ENCODE measurements at regions not wholly inside any gene's neighbourhood (a gene's known extent, or its start where the extent isn't known, plus 50 kb on each side); places are given as distances from the start of the nearest gene placed in this dataset.

DNA sequence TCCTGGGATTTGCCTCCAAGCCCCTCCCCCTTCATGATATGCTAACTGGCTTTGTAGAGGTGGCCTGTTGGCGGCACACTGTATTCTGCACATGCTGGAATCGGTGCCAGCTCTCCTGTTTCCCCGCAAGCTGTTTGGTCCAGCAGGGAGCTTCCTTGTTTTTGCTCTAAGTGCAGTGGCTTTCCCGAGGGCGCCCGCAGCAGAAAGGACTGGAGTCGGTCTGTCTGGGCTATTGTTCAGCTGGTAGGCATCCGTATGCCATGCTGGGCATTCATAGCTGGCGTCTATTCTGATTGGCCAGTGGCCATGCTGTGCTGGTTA lies 88.9 kb upstream of the MED13L start:
- WGBS, 3 donors: 28 to 64% (median 29%) methylated on average over 9 of the region's 9 CpGs
- FAIRE-seq: no peak
- Histone ChIP-seq H3K27me3 (ENCODE audit: control insufficient read depth in 3 of 3, insufficient read depth in 3 of 3, low read length in 3 of 3) (no peaks in the 10 kb centered on the region), H3K36me3 (ENCODE audit: control insufficient read depth in 3 of 3, insufficient read depth in 2 of 3, low read depth in 1 of 3, low read length in 3 of 3) (no peaks in the 10 kb centered on the region), H3K4me1 (ENCODE audit: control insufficient read depth in 3 of 3, insufficient read depth in 2 of 3, low read depth in 1 of 3, low read length in 2 of 3) (peaks cover 3 to 17% (median 4%) of the 10 kb centered on the region in 3 donors), H3K4me3 (ENCODE audit: low read depth in 1 of 3, low read length in 3 of 3) (no peak overlapping the region), H3K9me3 (ENCODE audit: control insufficient read depth in 2 of 2, insufficient read depth in 1 of 2, low read depth in 1 of 2, low read length in 1 of 2) (peaks cover 0 to 6% of the 10 kb centered on the region in 2 donors), H3K27ac (ENCODE audit: low read depth in 1 of 3, low read length in 2 of 3) (no peak overlapping the region)
- peak in 1 of 2 donors; percentile 63 for DNase-seq

DNA sequence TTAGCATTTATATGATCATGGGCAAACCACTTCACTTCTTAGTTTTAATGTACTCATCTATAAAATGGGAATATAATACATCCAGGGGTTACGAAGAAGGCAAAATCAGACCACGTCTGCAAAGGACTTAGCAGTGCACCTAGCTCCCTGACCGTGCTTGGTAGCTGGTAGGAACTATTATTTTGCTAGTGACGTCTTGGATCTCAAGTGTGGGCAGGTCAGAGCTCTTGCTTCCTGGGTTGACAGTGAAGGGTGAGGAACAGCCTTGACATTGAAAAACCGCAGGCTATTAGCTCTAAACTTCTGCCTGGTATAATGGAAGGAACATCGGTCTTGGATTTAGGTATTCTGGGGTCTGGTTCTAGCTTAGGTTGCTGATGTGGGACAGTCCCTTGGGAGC lies 89.3 kb upstream of the MED13L start:
- no peaks in the 10 kb centered on the region for H3K27me3 ChIP-seq (ENCODE audit: control insufficient read depth in 3 of 3, insufficient read depth in 3 of 3, low read length in 3 of 3)
- peaks cover 0 to 6% of the 10 kb centered on the region in 2 donors for H3K9me3 ChIP-seq (ENCODE audit: control insufficient read depth in 2 of 2, insufficient read depth in 1 of 2, low read depth in 1 of 2, low read length in 1 of 2)
- WGBS, 3 donors: 71 to 89% (median 79%) methylated on average over 6 of the region's 6 CpGs
- no peak overlapping the region for H3K27ac ChIP-seq (ENCODE audit: low read depth in 1 of 3, low read length in 2 of 3)
- H3K36me3 ChIP-seq (ENCODE audit: control insufficient read depth in 3 of 3, insufficient read depth in 2 of 3, low read depth in 1 of 3, low read length in 3 of 3): no peaks in the 10 kb centered on the region
- DNase-seq (no peak), FAIRE-seq (no peak)
- H3K4me1 ChIP-seq (ENCODE audit: control insufficient read depth in 3 of 3, insufficient read depth in 2 of 3, low read depth in 1 of 3, low read length in 2 of 3): peaks cover 3 to 17% (median 4%) of the 10 kb centered on the region in 3 donors
- H3K4me3 ChIP-seq (ENCODE audit: low read depth in 1 of 3, low read length in 3 of 3): no peak overlapping the region

DNA sequence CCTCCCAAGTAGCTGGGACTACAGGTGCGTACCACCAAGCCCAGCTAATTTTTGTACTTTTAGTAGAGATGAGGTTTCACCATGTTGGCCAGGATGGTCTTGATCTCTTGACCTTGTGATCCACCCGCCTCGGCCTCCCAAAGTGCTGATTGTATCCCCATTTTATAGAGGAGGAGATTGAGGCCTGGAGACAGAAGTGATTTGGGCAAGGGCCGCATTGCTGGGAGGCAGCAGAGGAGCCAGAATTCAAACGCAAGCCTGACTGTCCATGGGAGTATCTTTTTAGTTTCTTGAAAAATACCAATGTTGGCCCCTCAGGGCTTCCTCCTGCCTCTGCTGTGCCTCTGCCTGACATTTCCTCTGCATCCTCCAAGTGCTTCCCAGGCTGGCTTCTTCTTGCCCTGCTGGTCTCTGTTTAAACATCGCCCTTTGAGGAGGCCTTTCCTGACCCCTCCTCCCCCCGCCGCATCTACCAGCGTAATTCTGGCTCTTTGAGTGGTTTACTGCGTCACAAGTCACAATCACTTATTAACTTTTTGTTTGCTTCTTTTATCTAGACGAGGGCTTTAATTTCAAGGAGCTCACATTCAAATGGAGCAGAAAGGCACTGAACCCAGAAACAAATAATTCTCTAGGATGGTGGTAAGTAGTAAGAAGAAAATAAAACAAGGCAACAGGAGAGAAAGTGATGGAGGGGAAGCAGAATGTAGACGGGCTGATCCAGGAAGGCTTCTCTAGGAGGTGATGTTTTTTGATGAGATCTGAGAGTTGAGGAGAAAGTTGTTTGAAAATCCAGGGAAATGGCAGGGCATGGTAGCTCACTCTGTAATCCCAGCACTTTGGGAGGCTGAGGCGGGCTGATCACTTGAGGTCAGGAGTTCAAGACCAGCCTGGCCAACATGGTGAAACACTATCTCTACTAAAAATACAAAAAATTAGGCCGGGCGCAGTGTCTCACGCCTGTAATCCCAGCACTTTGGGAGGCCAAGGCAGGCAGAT lies 91.0 kb upstream of the MED13L start:
- peaks cover 3 to 17% (median 4%) of the 10 kb centered on the region in 3 donors for H3K4me1 ChIP-seq (ENCODE audit: control insufficient read depth in 3 of 3, insufficient read depth in 2 of 3, low read depth in 1 of 3, low read length in 2 of 3)
- peaks cover 0 to 6% of the 10 kb centered on the region in 2 donors for H3K9me3 ChIP-seq (ENCODE audit: control insufficient read depth in 2 of 2, insufficient read depth in 1 of 2, low read depth in 1 of 2, low read length in 1 of 2)
- H3K4me3 ChIP-seq (ENCODE audit: low read depth in 1 of 3, low read length in 3 of 3): no peak overlapping the region
- DNase-seq (peak; percentile 78 to 88), FAIRE-seq (no peak)
- no peaks in the 10 kb centered on the region for H3K27me3 ChIP-seq (ENCODE audit: control insufficient read depth in 3 of 3, insufficient read depth in 3 of 3, low read length in 3 of 3)
- 42 to 66% (median 49%) methylated on average over 16 of the region's 16 CpGs for WGBS, 3 donors
- H3K27ac ChIP-seq (ENCODE audit: low read depth in 1 of 3, low read length in 2 of 3): peak overlapping the region in 2 of 3 donors; percentile 50 to 60
- H3K36me3 ChIP-seq (ENCODE audit: control insufficient read depth in 3 of 3, insufficient read depth in 2 of 3, low read depth in 1 of 3, low read length in 3 of 3): no peaks in the 10 kb centered on the region

DNA sequence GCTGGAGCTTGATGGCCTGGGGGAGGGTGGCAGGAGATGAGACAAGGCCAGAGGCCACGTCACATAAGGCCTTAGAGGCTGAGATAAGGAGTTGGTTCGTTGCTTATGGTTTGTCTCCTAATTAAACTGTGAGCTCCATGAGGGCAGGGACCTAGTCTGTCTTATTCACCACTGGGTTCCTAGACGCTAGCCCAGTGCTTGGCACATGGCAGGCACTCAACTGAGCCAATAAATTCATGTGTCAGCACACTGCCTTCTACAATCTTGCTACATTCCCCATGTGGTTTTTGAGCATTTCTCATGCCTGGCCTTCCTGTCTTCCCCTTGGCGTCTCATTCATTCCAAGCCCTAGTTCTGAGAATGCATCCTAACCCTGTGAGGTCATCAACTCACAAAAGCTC lies 92.5 kb upstream of the MED13L start:
- peaks cover 0 to 6% of the 10 kb centered on the region in 2 donors for H3K9me3 ChIP-seq (ENCODE audit: control insufficient read depth in 2 of 2, insufficient read depth in 1 of 2, low read depth in 1 of 2, low read length in 1 of 2)
- 74 to 87% (median 76%) methylated on average over 4 of the region's 4 CpGs for WGBS, 3 donors

DNA sequence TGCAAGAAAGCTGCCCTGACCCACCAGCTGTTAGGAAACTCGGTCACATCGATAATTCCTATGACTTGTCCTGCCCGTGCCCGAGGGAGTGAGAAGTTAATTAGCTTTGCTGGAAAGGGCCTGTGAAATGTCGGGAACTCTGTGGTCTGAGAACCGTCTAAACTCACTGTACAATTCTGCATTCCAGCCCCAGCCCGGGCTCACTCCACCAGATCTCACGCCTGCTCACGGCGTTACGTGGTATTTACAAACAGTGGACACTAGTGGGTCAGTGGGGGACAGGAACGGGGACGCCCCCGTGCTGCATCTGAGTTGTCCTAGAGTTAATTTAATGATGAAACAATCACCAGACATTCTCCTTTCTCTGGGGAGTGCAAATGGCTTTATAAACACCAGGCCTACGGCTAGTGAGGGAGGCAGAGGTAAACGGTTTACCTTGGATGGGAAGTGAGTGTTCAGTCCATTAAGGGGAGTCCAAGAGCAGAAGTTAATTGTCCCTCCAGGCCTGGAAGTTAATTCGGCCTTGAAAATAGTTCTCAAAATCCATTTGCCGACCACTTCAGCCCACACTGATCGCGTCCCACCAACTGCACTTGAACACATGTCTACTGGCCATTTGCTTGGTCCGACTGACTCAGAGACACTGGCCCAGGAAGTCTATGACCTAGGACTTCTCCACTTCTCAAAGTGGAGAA lies 93.5 kb upstream of the MED13L start:
- WGBS, 3 donors: 83 to 94% (median 93%) methylated on average over 21 of the region's 21 CpGs
- H3K9me3 ChIP-seq (ENCODE audit: control insufficient read depth in 2 of 2, insufficient read depth in 1 of 2, low read depth in 1 of 2, low read length in 1 of 2): peaks cover 0 to 4% of the 10 kb centered on the region in 2 donors
- peaks cover 3 to 10% (median 4%) of the 10 kb centered on the region in 3 donors for H3K4me1 ChIP-seq (ENCODE audit: control insufficient read depth in 3 of 3, insufficient read depth in 2 of 3, low read depth in 1 of 3, low read length in 2 of 3)
- FAIRE-seq: no peak
- H3K36me3 ChIP-seq (ENCODE audit: control insufficient read depth in 3 of 3, insufficient read depth in 2 of 3, low read depth in 1 of 3, low read length in 3 of 3): no peaks in the 10 kb centered on the region
- H3K4me3 ChIP-seq (ENCODE audit: low read depth in 1 of 3, low read length in 3 of 3): no peak overlapping the region
- H3K27ac ChIP-seq (ENCODE audit: low read depth in 1 of 3, low read length in 2 of 3): no peak overlapping the region
- no peak for DNase-seq
- H3K27me3 ChIP-seq (ENCODE audit: control insufficient read depth in 3 of 3, insufficient read depth in 3 of 3, low read length in 3 of 3): no peaks in the 10 kb centered on the region

More for the DNA sequence above, 92.5 kb upstream of the MED13L start:
- Histone ChIP-seq H3K4me3 (ENCODE audit: low read depth in 1 of 3, low read length in 3 of 3) (no peak overlapping the region), H3K36me3 (ENCODE audit: control insufficient read depth in 3 of 3, insufficient read depth in 2 of 3, low read depth in 1 of 3, low read length in 3 of 3) (no peaks in the 10 kb centered on the region), H3K27me3 (ENCODE audit: control insufficient read depth in 3 of 3, insufficient read depth in 3 of 3, low read length in 3 of 3) (no peaks in the 10 kb centered on the region), H3K4me1 (ENCODE audit: control insufficient read depth in 3 of 3, insufficient read depth in 2 of 3, low read depth in 1 of 3, low read length in 2 of 3) (peaks cover 3 to 17% (median 4%) of the 10 kb centered on the region in 3 donors), H3K27ac (ENCODE audit: low read depth in 1 of 3, low read length in 2 of 3) (peak overlapping the region in 1 of 3 donors; percentile 1)
- FAIRE-seq: no peak
- no peak for DNase-seq

DNA sequence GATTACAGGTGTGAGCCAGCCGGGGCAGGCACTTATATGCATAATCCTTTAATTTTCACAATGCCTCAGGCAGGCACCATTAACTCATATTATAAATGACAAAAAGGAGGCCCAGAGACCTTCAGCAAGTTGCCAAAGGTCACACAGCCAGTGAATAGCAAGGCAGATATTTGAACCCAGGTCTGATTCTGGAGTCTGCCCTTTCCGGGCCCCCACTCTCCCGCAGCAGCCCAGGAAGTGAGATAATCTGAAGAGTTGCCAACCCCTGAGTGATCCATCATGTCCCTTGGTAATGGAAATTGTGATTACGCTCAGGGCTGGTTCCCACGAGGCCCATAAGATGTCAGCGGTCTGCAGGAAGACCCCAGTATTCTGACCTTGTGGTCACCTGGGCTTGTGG lies 95.3 kb upstream of the MED13L start:
- peaks cover 0 to 3% of the 10 kb centered on the region in 2 donors for H3K9me3 ChIP-seq (ENCODE audit: control insufficient read depth in 2 of 2, insufficient read depth in 1 of 2, low read depth in 1 of 2, low read length in 1 of 2)
- no peaks in the 10 kb centered on the region for H3K36me3 ChIP-seq (ENCODE audit: control insufficient read depth in 3 of 3, insufficient read depth in 2 of 3, low read depth in 1 of 3, low read length in 3 of 3)
- H3K27me3 ChIP-seq (ENCODE audit: control insufficient read depth in 3 of 3, insufficient read depth in 3 of 3, low read length in 3 of 3): no peaks in the 10 kb centered on the region
- H3K4me3 ChIP-seq (ENCODE audit: low read depth in 1 of 3, low read length in 3 of 3): no peak overlapping the region
- no peak overlapping the region for H3K27ac ChIP-seq (ENCODE audit: low read depth in 1 of 3, low read length in 2 of 3)
- no peak for FAIRE-seq
- no peak for DNase-seq
- H3K4me1 ChIP-seq (ENCODE audit: control insufficient read depth in 3 of 3, insufficient read depth in 2 of 3, low read depth in 1 of 3, low read length in 2 of 3): peaks cover 0 to 8% (median 2%) of the 10 kb centered on the region in 3 donors
- 78 to 84% (median 81%) methylated on average over 6 of the region's 6 CpGs for WGBS, 3 donors

GRCh38 chr12:116373572-116374206 lies 96.2 kb upstream of the MED13L start:
- Histone ChIP-seq H3K4me3 (ENCODE audit: low read depth in 1 of 3, low read length in 3 of 3) (no peak overlapping the region), H3K27ac (ENCODE audit: low read depth in 1 of 3, low read length in 2 of 3) (no peak overlapping the region), H3K27me3 (ENCODE audit: control insufficient read depth in 3 of 3, insufficient read depth in 3 of 3, low read length in 3 of 3) (no peaks in the 10 kb centered on the region), H3K36me3 (ENCODE audit: control insufficient read depth in 3 of 3, insufficient read depth in 2 of 3, low read depth in 1 of 3, low read length in 3 of 3) (no peaks in the 10 kb centered on the region), H3K9me3 (ENCODE audit: control insufficient read depth in 2 of 2, insufficient read depth in 1 of 2, low read depth in 1 of 2, low read length in 1 of 2) (peaks cover 0 to 3% of the 10 kb centered on the region in 2 donors), H3K4me1 (ENCODE audit: control insufficient read depth in 3 of 3, insufficient read depth in 2 of 3, low read depth in 1 of 3, low read length in 2 of 3) (peaks cover 0 to 2% (median 0%) of the 10 kb centered on the region in 3 donors)
- no peak for FAIRE-seq
- WGBS, 3 donors: 73 to 78% (median 74%) methylated on average over 12 of the region's 12 CpGs
- no peak for DNase-seq

- FAIRE-seq: no peak
- 78 to 90% (median 88%) methylated on average over 3 of the region's 3 CpGs for WGBS, 3 donors
- H3K27me3 ChIP-seq (ENCODE audit: control insufficient read depth in 3 of 3, insufficient read depth in 3 of 3, low read length in 3 of 3): no peaks in the 10 kb centered on the region
Observed at GRCh38 chr12:116374207-116374606, 96.7 kb upstream of the MED13L start.

More at GRCh38 chr12:116374207-116374606, 96.7 kb upstream of the MED13L start:
- peaks cover 0 to 3% of the 10 kb centered on the region in 2 donors for H3K9me3 ChIP-seq (ENCODE audit: control insufficient read depth in 2 of 2, insufficient read depth in 1 of 2, low read depth in 1 of 2, low read length in 1 of 2)
- no peaks in the 10 kb centered on the region for H3K36me3 ChIP-seq (ENCODE audit: control insufficient read depth in 3 of 3, insufficient read depth in 2 of 3, low read depth in 1 of 3, low read length in 3 of 3)
- H3K4me3 ChIP-seq (ENCODE audit: low read depth in 1 of 3, low read length in 3 of 3): no peak overlapping the region
- H3K27ac ChIP-seq (ENCODE audit: low read depth in 1 of 3, low read length in 2 of 3): no peak overlapping the region
- H3K4me1 ChIP-seq (ENCODE audit: control insufficient read depth in 3 of 3, insufficient read depth in 2 of 3, low read depth in 1 of 3, low read length in 2 of 3): no peaks in the 10 kb centered on the region
- no peak for DNase-seq

All from small intestine (tissue), 7 donors.